NCI-H2029 (cell line): ENCODE measurements at regions not wholly inside any gene's neighbourhood (a gene's known extent, or its start where the extent isn't known, plus 50 kb on each side); places are given as distances from the start of the nearest gene placed in this dataset.
A peak's percentile ranks its signal among the peaks of the same experiment; 100 is the strongest.
"Not testable (repeated sequence)": the region's sequence is repeated elsewhere in the genome, so short reads cannot be mapped to it uniquely, and the experiment has no call there.

Experiments used
- DNase-seq: peaks from one replicate; lab custom pipeline; 2025; lab: John Stamatoyannopoulos, UW

GRCh38 chr20:60761056-60761455, 491.0 kb upstream of the CDH4 start:
- no peak for DNase-seq

- DNase-seq, result no peak
Observed at GRCh38 chr20:60762386-60762785, 489.7 kb upstream of the CDH4 start.

DNA sequence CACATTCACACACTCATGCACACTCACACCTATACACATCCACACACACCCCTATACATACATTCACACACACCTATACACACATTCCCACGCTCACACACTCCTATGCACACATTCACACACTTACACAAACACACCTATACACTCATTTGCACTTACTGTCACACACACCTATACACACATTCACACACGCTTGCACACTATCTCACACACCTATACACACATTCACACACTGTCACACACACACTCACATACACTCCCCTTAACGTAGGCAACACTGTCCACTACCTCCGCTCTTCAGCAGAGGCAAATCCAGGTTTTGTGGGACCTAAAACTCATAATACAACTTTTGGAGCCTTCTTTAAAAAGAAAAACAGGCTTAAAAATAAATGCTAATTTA, 487.7 kb upstream of the CDH4 start:
- DNase-seq, result no peak

- DNase-seq, result no peak
Observed at GRCh38 chr20:60764771-60765170, 487.3 kb upstream of the CDH4 start.

- peak; percentile 48 for DNase-seq
Observed at GRCh38 chr20:60765821-60766403, 486.1 kb upstream of the CDH4 start.

DNA sequence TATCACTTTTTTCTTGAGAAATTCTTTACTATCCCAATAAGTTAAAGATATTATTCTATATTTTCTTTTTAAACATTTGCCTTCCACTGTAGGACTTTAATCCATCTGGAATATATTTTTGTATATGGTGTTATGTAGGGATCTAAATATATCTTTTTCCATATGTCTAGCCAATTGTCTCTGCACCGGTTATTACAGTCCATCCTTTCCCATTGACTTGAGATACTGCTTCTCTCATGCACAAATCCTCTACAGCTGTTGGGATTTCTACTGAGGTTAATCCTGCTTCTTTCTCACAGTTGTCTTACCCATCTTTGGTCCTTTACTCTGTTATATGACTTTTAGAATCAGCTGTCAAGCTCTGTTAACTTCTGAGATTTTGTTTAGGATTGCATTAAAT, 483.8 kb upstream of the CDH4 start:
- no peak for DNase-seq

DNA sequence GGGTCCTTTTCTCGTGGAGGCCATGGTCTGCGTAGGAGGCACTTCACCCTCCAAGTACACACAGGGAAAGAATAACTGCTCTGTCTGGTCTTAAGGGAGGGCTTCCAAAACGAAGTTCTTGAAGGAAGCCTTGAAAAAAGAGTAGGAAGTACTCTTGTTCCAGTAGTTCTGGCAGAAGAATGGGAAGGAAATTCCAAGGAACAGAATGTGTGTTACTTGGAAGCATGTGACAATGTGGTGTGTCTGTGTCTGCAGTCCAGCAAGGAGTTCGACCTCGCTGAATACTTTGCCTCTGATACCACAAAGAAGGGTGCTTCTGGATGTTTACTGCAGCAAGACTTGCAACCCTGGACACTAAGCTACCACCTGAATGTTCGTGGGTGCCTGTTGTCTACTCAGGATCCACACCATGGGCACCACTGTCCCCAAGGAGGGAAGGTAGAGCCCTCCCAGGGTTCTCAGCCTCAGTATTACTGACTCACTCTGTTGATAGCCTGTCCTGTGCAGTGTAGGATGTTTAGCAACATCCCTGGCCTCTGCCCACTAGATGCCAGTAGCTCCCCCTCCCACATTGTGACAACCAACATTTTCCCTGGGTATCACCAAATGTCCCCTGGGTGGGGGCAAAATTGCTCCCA, 471.6 kb upstream of the CDH4 start:
- DNase-seq, result no peak

DNA sequence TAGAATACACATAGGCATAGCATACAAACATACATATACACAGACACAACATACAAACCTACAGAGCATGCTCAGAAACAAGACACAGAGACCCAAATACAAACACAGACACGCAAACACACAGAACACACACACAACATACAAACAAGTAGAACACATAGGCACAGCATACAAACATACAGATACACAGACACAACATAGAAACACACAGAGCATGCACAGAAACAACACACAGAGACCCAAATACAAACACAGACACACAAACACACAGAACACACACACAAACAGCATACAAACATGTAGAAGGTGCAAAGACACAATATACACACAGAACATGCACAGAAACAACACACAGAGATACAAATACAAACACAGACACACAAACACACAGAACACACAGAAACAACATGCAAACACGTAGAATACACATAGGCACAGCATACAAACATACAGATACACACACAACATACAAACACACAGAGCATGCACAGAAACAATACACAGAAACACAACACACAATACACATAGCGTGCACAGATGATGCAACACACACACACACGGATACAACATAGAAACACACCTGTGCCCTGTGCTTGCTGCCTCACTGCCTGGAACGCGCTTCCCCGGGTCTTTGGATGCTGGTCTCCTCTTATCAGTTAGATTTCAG, 469.0 kb upstream of the CDH4 start:
- no peak for DNase-seq

DNA sequence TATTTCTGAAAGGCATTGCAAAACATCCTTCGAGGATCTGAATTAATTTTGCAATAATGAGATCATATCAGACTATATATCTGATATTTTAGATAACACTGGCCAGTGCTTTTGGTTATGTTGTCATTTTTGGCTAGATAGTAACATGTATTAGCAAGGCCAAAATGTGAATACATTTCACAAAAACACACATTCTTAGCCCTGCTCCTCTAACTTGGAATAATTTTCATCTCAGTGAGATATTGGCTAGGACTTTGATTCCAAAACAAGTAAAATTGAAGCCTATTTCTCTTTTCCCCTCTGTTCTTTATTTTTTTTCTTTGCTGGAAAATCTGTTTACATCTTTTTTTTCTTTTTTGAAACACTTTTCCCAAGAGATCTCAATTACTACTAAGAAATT, 466.8 kb upstream of the CDH4 start:
- no peak for DNase-seq

DNA sequence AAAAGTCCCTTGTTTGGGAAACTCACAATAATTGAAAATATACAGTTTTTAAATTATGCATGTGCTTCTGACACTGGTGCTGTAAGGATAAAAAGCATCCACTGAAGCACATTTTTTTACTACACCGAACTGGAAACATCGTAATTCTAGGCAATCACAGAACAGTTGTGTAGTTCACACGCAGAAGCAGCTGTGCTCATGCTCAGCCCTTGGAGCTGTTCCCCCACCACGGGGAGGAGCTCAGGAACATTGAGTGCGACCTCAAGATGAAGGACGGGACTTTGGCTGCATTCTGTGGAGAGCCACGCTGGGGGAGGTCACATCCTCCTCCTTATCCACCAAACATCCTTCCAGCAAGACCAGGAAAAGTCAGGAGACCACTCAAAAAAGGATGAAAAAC, 466.3 kb upstream of the CDH4 start:
- no peak for DNase-seq

- no peak for DNase-seq
Observed at GRCh38 chr20:60786686-60787217, 465.3 kb upstream of the CDH4 start.

- no peak for DNase-seq
Observed at GRCh38 chr20:60787276-60787675, 464.8 kb upstream of the CDH4 start.

GRCh38 chr20:60788070-60788469, 464.0 kb upstream of the CDH4 start:
- DNase-seq, result no peak

GRCh38 chr20:60789399-60789798, 462.7 kb upstream of the CDH4 start:
- DNase-seq, result no peak

- not testable (repeated sequence) for DNase-seq
Observed at GRCh38 chr20:60790339-60790738, 461.7 kb upstream of the CDH4 start.

DNA sequence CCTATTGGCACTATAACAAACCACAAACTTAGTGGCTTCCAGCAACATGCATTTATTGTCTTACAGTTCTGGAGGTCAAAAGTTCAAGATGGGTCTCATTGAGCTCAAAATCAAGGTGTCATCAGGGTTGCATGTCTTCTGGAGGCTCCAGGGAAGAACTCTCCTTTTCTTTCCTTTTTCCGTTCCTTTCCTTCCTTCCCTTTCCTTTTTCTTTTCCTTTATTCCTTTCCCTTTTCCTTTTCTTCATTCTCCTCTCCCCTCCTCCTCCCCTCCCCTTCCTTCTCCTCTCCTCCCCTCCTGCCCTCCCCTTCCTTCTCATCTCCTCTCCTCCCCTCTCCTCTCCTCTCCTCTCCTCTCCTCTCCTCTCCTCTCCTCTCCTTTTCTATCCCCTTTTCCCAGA, 460.2 kb upstream of the CDH4 start:
- DNase-seq, result no peak

GRCh38 chr20:60792941-60793340, 459.1 kb upstream of the CDH4 start:
- DNase-seq, result no peak

DNA sequence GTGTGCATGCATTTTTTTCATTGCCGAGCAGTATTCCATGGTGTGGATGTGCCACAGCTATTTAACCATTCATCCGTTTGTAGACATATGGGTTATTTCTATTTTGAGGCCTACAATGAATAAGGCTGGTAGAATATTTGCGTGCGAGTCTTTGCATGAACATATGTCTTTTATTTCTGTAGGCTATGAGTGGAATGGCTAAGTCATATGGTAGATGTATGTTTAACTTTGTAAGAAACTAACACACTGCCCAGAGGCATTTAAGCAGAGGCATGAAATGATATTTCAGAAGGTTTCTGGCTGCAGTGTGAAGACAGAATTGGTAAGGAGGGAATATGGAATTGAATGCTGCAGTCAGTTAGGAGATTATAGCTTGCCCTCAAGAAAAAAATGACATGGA, 457.4 kb upstream of the CDH4 start:
- DNase-seq, result no peak

- no peak for DNase-seq
Observed at GRCh38 chr20:60795651-60796050, 456.4 kb upstream of the CDH4 start.

DNA sequence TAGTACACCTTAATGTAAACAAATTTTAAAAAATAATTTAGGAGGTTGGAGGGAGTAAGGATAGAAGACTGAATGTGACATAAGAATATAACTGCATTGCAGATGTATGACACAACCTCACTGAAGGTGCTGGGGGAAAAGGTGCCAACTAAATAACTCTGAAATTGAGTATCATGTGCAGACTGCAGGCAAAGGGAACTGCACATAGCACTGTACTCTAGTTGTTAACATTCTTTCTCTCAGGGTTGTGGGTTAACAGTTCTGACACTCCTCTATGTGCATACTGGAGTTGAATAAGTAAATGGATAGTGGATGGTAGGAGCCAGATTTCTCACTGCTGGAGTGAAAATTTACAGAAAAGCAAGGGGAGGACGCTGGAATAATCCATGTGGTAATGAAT, 451.9 kb upstream of the CDH4 start:
- DNase-seq, result no peak

DNA sequence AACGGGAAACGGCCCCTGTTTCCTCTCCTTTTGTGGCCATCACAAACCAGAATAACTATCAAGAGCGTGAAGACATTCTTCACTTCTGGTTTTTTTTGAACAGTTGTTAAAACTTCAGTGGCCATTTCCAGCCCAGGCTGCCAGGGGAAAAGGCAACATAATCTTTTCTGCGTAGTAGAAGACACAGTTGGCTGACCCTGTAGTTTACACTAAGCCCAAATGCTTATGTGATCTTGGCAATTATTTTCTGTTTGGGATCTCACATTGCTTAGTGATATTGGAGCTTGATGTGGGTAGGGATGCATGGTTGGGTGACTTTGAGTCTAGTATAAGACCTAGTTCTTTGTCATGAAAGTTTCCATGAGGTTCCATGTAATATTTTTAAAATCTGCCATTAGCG, 449.4 kb upstream of the CDH4 start:
- DNase-seq, result no peak

- no peak for DNase-seq
Observed at GRCh38 chr20:60803335-60804055, 448.6 kb upstream of the CDH4 start.
